Prostate gland (tissue), 2 donors: ENCODE measurements at regions not wholly inside any gene's neighbourhood (a gene's known extent, or its start where the extent isn't known, plus 50 kb on each side); places are given as distances from the start of the nearest gene placed in this dataset.
A peak's percentile ranks its signal among the peaks of the same experiment; 100 is the strongest.

Experiments used
- DNase-seq: peaks from one replicate; pipeline ENCODE4 v3.0.0-alpha.2; 2019; ENCODE audit warnings: low spot score
- H3K27ac ChIP-seq, 2 donors: fragments of 200-600 bp; sonication (generic); 2 replicates each; pipeline ENCODE4 v1.5.1; 2017 to 2019
- H3K27me3 ChIP-seq: fragments of 200-600 bp; sonication (generic); replicated peaks from 2 replicates; pipeline ENCODE4 v1.5.1; 2019; ENCODE audit not compliant: insufficient read depth
- H3K36me3 ChIP-seq, 2 donors: fragments of 200-600 bp; sonication (generic); 1 replicate in 1 of 2; 2 replicates in 1 of 2; pipeline versions ENCODE4 v1.5.1 to v1.8.1; 2017 to 2019
- H3K4me1 ChIP-seq: fragments of 200-600 bp; sonication (generic); replicated peaks from 2 replicates; pipeline ENCODE4 v1.5.1; 2019
- H3K4me3 ChIP-seq, 2 donors: fragments of 200-600 bp; sonication (generic); 2 replicates each; pipeline ENCODE4 v1.5.1; 2017 to 2019
- H3K9me3 ChIP-seq: fragments of 200-600 bp; sonication (generic); 2 replicates; pipeline ENCODE4 v1.5.1; 2017
- CTCF ChIP-seq, 4 experiments: fragments of 200-600 bp in 2 of 4; fragments of 450-650 bp in 2 of 4; sonication (generic) in 2 of 4; IDR thresholded peaks; 1 replicate in 3 of 4; 2 replicates in 1 of 4; pipeline ENCODE4 v1.5.1; 2016 to 2019; ENCODE audit warnings: antibody characterized with exemption in 4 of 4, mild to moderate bottlenecking in 2 of 4, moderate library complexity in 2 of 4
- POLR2A ChIP-seq: fragments of 450-650 bp; IDR thresholded peaks from one replicate; pipeline ENCODE4 v1.6.1; 2016; ENCODE audit warnings: antibody characterized with exemption, mild to moderate bottlenecking
- POLR2AphosphoS5 ChIP-seq: sonication (generic); formaldehyde crosslinking; IDR thresholded peaks from one replicate; pipeline ENCODE4 v1.6.1; 2017; ENCODE audit warnings: antibody characterized with exemption
- WGBS: methylation state at CpG from one replicate; pipeline ENCODE4 v1.1.5; 2018; 5-methylcytosine and 5-hydroxymethylcytosine counted together
- intact Hi-C: fragments of 100-400 bp; cut with DNase I; formaldehyde crosslinking; loops from one replicate; pipeline ENCODE4 v1.14.2; 2022

GRCh38 chrX:68988865-68989264 is 160.0 kb downstream of the EFNB1 start:
- H3K9me3 ChIP-seq = no peaks in the 10 kb centered on the region
- DNase-seq = no peak
- 94% methylated on average over 5 of the region's 5 CpGs for WGBS

GRCh38 chrX:68985135-68985755 is 156.4 kb downstream of the EFNB1 start:
- Histone ChIP-seq H3K9me3 (no peaks in the 10 kb centered on the region), H3K4me1 (no peaks in the 10 kb centered on the region), H3K36me3 (no peaks in the 10 kb centered on the region), H3K4me3 (no peak overlapping the region), H3K27ac (no peak overlapping the region), H3K27me3 (no peaks in the 10 kb centered on the region)
- no peak for DNase-seq
- intact Hi-C loops = no loop called here
- no peak for TF ChIP-seq POLR2A
- no peak for TF ChIP-seq POLR2AphosphoS5
- TF ChIP-seq CTCF (IDR thresholded peaks at IDR 0.05) = no peak
- WGBS = 75% methylated on average over 7 of the region's 8 CpGs

More at GRCh38 chrX:68988865-68989264, 160.0 kb downstream of the EFNB1 start:
- intact Hi-C loops = no loop called here
- H3K4me3 ChIP-seq = no peak overlapping the region
- H3K4me1 ChIP-seq = no peaks in the 10 kb centered on the region
- no peaks in the 10 kb centered on the region for H3K36me3 ChIP-seq
- H3K27ac ChIP-seq = no peak overlapping the region
- no peaks in the 10 kb centered on the region for H3K27me3 ChIP-seq
- TF ChIP-seq POLR2A (no peak), CTCF (IDR thresholded peaks at IDR 0.05) (no peak), POLR2AphosphoS5 (no peak)

GRCh38 chrX:68983004-68983857 is 154.4 kb downstream of the EFNB1 start:
- Histone ChIP-seq H3K36me3 (no peaks in the 10 kb centered on the region), H3K4me3 (no peak overlapping the region), H3K27ac (no peak overlapping the region), H3K27me3 (no peaks in the 10 kb centered on the region), H3K9me3 (no peaks in the 10 kb centered on the region), H3K4me1 (no peaks in the 10 kb centered on the region)
- intact Hi-C loops = no loop called here
- TF ChIP-seq POLR2A (no peak), POLR2AphosphoS5 (peak; percentile 32)
- WGBS = 79% methylated on average over 3 of the region's 3 CpGs
- DNase-seq = peak; percentile 39

GRCh38 chrX:68982476-68982875 is 153.7 kb downstream of the EFNB1 start:
- WGBS = 85% methylated on average over 5 of the region's 5 CpGs
- Histone ChIP-seq H3K36me3 (no peaks in the 10 kb centered on the region), H3K27me3 (no peaks in the 10 kb centered on the region), H3K4me3 (no peak overlapping the region), H3K27ac (no peak overlapping the region), H3K9me3 (no peaks in the 10 kb centered on the region), H3K4me1 (no peaks in the 10 kb centered on the region)
- intact Hi-C loops = no loop called here
- DNase-seq = no peak
- TF ChIP-seq POLR2A (no peak), POLR2AphosphoS5 (no peak), CTCF (IDR thresholded peaks at IDR 0.05) (no peak)

- H3K9me3 ChIP-seq = no peaks in the 10 kb centered on the region
- no peaks in the 10 kb centered on the region for H3K36me3 ChIP-seq
- no peak for TF ChIP-seq POLR2AphosphoS5
- no peak for TF ChIP-seq CTCF (IDR thresholded peaks at IDR 0.05)
- no peak for TF ChIP-seq POLR2A
- no peak for DNase-seq
- H3K27ac ChIP-seq = no peak overlapping the region
- intact Hi-C loops = no loop called here
- no peak overlapping the region for H3K4me3 ChIP-seq
- 100% methylated on average over 6 of the region's 9 CpGs for WGBS
- H3K4me1 ChIP-seq = no peaks in the 10 kb centered on the region
- H3K27me3 ChIP-seq = no peaks in the 10 kb centered on the region
These were observed 152.2 kb downstream of the EFNB1 start for GRCh38 chrX:68980906-68981616.
